ENCODE measurements at regions not wholly inside any gene's neighbourhood (a gene's known extent, or its start where the extent isn't known, plus 50 kb on each side); places are given as distances from the start of the nearest gene placed in this dataset.
A peak's percentile ranks its signal among the peaks of the same experiment; 100 is the strongest.

DNA sequence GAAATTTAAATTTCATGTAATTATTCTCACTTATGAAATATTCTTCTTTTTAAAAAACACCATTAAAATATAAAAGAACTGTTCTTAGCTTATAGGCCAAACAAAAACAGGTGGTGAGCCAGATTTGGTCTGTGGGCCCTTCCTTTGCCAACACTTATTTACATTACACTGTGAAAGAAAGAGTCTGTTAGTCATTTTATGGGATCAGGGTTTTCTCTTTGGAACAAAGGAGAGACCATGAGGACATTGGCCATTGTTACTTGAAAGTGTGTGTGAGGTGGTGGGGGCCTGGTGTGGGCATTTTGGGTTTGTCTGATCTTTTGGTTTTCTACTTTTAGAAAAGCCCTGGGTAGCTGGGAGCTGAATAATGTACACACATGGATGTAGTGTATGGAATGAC is 62.7 kb downstream of the TTC6 start:
- Histone ChIP-seq H3K4me1 (ENCODE audit: insufficient read depth, low read length) (peaks cover 13% of the 10 kb centered on the region; the same call in 1 of the 2 replicates), H3K9ac (ENCODE audit: insufficient read depth, low read depth, low read length) (no peak overlapping the region), H3K79me2 (ENCODE audit: insufficient read depth, low read length) (peaks cover 2% of the 10 kb centered on the region), H4K20me1 (ENCODE audit: insufficient read depth, low read length) (no peaks in the 10 kb centered on the region), H3K9me3 (ENCODE audit: low read length) (0 out of 2 replicates have a peak, but pooled peaks cover 5% of the 10 kb centered on the region), H3K36me3 (replicated peaks in 1 of 2; ENCODE audit: control insufficient read depth in 1 of 2, insufficient read depth in 2 of 2, low read length in 2 of 2) (no peaks in the 10 kb centered on the region), H3K4me3 (replicated peaks in 1 of 3; ENCODE audit: insufficient read depth in 1 of 3, low read depth in 2 of 3, low read length in 3 of 3) (no peak overlapping the region), H3K4me2 (ENCODE audit: low read depth, low read length) (no peak overlapping the region), H2AFZ (ENCODE audit: low read length) (no peak overlapping the region), H3K27ac (ENCODE audit: extremely low read length, insufficient read depth, low read length) (no peak overlapping the region), H3K27me3 (ENCODE audit: control insufficient read depth in 1 of 2, insufficient read depth in 2 of 2, low read length in 2 of 2) (no peaks in the 10 kb centered on the region)
- DNase-seq (ENCODE audit: low spot score), result peak; percentile 34
- ChIA-PET POLR2A (no interaction called here), CTCF (ENCODE audit: low intra/inter-chr PET ratio, low total read pairs) (no interaction called here)
- in situ Hi-C loops (cut with HindIII; ENCODE audit: extremely low pct_ligation_motif_present, low pct_unique_long_range_greater_than_20kb) (no loop called here), intact Hi-C loops (cut with micrococcal nuclease; ENCODE audit: unreplicated experiment) (loop anchor here (2.0 kb wide), 1 partner anchor 21 kb away; no protein-coding TSS in a partner anchor)
- no peak for FAIRE-seq
- peak; percentile 54 for ATAC-seq
- BruUV-seq (replicated peaks), result no TSS peak
- TF ChIP-seq SOX5 (CRISPR knock-in tag; IDR thresholded peaks at IDR 0.05; ENCODE audit: borderline replicate concordance) (peak; percentile 72), ZNF3 (CRISPR knock-in tag; IDR thresholded peaks at IDR 0.05) (0 out of 2 replicates have a peak, but pooled peaks have one; percentile 69), RFX3 (CRISPR knock-in tag; IDR thresholded peaks at IDR 0.05) (no peak), MTF1 (CRISPR knock-in tag; IDR thresholded peaks at IDR 0.05) (no peak), ZNF589 (CRISPR knock-in tag; conservative IDR thresholded peaks at IDR 0.05) (no peak), ONECUT2 (CRISPR knock-in tag; IDR thresholded peaks at IDR 0.05) (no peak), TCF7 (IDR thresholded peaks at IDR 0.05; ENCODE audit: low read depth) (0 out of 2 replicates have a peak, but pooled peaks have one; percentile 21), ZBTB7B (CRISPR knock-in tag; IDR thresholded peaks at IDR 0.05) (no peak), LCORL (IDR thresholded peaks at IDR 0.05) (no peak), LCORL (CRISPR knock-in tag; IDR thresholded peaks at IDR 0.05) (no peak), ZNF326 (CRISPR knock-in tag; IDR thresholded peaks at IDR 0.05; ENCODE audit: borderline replicate concordance) (no peak), ZNF772 (CRISPR knock-in tag; IDR thresholded peaks at IDR 0.05) (no peak), CCAR2 (optimal IDR thresholded peaks at IDR 0.05; ENCODE audit: low read depth, low read length) (no peak)
- TF ChIP-seq, protein P1, sequence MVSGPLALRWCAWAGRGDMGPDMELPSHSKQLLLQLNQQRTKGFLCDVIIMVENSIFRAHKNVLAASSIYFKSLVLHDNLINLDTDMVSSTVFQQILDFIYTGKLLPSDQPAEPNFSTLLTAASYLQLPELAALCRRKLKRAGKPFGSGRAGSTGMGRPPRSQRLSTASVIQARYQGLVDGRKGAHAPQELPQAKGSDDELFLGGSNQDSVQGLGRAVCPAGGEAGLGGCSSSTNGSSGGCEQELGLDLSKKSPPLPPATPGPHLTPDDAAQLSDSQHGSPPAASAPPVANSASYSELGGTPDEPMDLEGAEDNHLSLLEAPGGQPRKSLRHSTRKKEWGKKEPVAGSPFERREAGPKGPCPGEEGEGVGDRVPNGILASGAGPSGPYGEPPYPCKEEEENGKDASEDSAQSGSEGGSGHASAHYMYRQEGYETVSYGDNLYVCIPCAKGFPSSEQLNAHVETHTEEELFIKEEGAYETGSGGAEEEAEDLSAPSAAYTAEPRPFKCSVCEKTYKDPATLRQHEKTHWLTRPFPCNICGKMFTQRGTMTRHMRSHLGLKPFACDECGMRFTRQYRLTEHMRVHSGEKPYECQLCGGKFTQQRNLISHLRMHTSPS (CRISPR knock-in tag; IDR thresholded peaks at IDR 0.05; ENCODE audit: low read depth), result no peak
- TF ChIP-seq, protein P2, sequence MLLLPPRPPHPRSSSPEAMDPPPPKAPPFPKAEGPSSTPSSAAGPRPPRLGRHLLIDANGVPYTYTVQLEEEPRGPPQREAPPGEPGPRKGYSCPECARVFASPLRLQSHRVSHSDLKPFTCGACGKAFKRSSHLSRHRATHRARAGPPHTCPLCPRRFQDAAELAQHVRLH (CRISPR knock-in tag; IDR thresholded peaks at IDR 0.05; ENCODE audit: borderline replicate concordance, low read depth), result no peak
- TF ChIP-seq, protein P3, sequence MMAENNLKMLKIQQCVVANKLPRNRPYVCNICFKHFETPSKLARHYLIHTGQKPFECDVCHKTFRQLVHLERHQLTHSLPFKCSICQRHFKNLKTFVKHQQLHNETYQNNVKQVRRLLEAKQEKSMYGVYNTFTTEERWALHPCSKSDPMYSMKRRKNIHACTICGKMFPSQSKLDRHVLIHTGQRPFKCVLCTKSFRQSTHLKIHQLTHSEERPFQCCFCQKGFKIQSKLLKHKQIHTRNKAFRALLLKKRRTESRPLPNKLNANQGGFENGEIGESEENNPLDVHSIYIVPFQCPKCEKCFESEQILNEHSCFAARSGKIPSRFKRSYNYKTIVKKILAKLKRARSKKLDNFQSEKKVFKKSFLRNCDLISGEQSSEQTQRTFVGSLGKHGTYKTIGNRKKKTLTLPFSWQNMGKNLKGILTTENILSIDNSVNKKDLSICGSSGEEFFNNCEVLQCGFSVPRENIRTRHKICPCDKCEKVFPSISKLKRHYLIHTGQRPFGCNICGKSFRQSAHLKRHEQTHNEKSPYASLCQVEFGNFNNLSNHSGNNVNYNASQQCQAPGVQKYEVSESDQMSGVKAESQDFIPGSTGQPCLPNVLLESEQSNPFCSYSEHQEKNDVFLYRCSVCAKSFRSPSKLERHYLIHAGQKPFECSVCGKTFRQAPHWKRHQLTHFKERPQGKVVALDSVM (CRISPR knock-in tag; IDR thresholded peaks at IDR 0.05), result no peak
- TF ChIP-seq, protein P4, sequence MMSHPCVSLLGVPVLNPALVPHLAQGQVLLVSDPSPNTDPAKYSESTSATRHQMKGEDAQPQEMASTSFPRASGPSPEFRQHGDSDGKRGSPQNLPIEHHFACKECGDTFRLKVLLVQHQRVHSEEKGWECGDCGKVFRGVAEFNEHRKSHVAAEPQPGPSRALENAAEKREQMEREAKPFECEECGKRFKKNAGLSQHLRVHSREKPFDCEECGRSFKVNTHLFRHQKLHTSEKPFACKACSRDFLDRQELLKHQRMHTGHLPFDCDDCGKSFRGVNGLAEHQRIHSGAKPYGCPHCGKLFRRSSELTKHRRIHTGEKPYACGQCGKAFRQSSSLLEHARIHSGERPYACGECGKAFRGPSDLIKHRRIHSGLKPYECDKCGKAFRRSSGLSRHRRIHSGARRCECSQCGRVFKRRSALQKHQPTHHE (CRISPR knock-in tag; IDR thresholded peaks at IDR 0.05; ENCODE audit: borderline replicate concordance), result no peak
- TF ChIP-seq, protein P5, sequence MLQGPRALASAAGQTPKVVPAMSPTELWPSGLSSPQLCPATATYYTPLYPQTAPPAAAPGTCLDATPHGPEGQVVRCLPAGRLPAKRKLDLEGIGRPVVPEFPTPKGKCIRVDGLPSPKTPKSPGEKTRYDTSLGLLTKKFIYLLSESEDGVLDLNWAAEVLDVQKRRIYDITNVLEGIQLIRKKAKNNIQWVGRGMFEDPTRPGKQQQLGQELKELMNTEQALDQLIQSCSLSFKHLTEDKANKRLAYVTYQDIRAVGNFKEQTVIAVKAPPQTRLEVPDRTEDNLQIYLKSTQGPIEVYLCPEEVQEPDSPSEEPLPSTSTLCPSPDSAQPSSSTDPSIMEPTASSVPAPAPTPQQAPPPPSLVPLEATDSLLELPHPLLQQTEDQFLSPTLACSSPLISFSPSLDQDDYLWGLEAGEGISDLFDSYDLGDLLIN (CRISPR knock-in tag; IDR thresholded peaks at IDR 0.05; ENCODE audit: borderline replicate concordance), result no peak
